ENCODE measurements at regions not wholly inside any gene's neighbourhood (a gene's known extent, or its start where the extent isn't known, plus 50 kb on each side); places are given as distances from the start of the nearest gene placed in this dataset.

- TF ChIP-seq SNAI2 (CRISPR knock-in tag; IDR thresholded peaks at IDR 0.05) (no peak), POU6F1 (CRISPR knock-in tag; IDR thresholded peaks at IDR 0.05; ENCODE audit: borderline replicate concordance, low read depth) (no peak), PATZ1 (CRISPR knock-in tag; IDR thresholded peaks at IDR 0.05; ENCODE audit: borderline replicate concordance) (no peak), CREB5 (CRISPR knock-in tag; IDR thresholded peaks at IDR 0.05; ENCODE audit: low read depth) (no peak), CSRNP3 (CRISPR knock-in tag; IDR thresholded peaks at IDR 0.05) (no peak), ARNTL (CRISPR knock-in tag; IDR thresholded peaks at IDR 0.05; ENCODE audit: borderline replicate concordance, low read depth) (no peak), TSHZ2 (CRISPR knock-in tag; IDR thresholded peaks at IDR 0.05) (no peak), ESRRG (CRISPR knock-in tag; IDR thresholded peaks at IDR 0.05) (no peak), BACH2 (CRISPR knock-in tag; IDR thresholded peaks at IDR 0.05; ENCODE audit: borderline replicate concordance) (no peak), TOX (CRISPR knock-in tag; IDR thresholded peaks at IDR 0.05; ENCODE audit: borderline replicate concordance) (no peak), ISL1 (CRISPR knock-in tag; IDR thresholded peaks at IDR 0.05) (no peak), ZFP30 (CRISPR knock-in tag; IDR thresholded peaks at IDR 0.05) (no peak), TCF4 (CRISPR knock-in tag; IDR thresholded peaks at IDR 0.05; ENCODE audit: borderline replicate concordance) (no peak)
Observed at GRCh38 chr1:192884241-192884640, 75.4 kb downstream of the RGS2 start.
